Gastroesophageal sphincter (tissue), 4 donors: ENCODE measurements at regions not wholly inside any gene's neighbourhood (a gene's known extent, or its start where the extent isn't known, plus 50 kb on each side); places are given as distances from the start of the nearest gene placed in this dataset.

Source experiments
- ATAC-seq: fragments of 150-250 bp; one replicate; pipeline ENCODE4 v1.9.1; 2016; ENCODE audit warnings: mild to moderate bottlenecking, moderate library complexity
- H3K27ac ChIP-seq, 4 donors: fragments of 200-600 bp; sonication (generic) in 3 of 4; 1 replicate in 3 of 4; 2 replicates in 1 of 4; pipeline ENCODE4 v1.5.1; 2016 to 2019
- H3K27me3 ChIP-seq: fragments of 200-600 bp; sonication (generic); one replicate; pipeline ENCODE4 v1.5.1; 2019
- H3K36me3 ChIP-seq, 2 donors: fragments of 200-600 bp; sonication (generic); one replicate each; pipeline ENCODE4 v1.5.1; 2019; ENCODE audit warnings: control low read depth in 1 of 2
- H3K4me1 ChIP-seq, 3 donors: fragments of 200-600 bp; sonication (generic); 1 replicate in 2 of 3; 2 replicates in 1 of 3; pipeline ENCODE4 v1.5.1; 2016 to 2019; ENCODE audit warnings: control low read depth in 2 of 3
- H3K4me3 ChIP-seq, 2 donors: fragments of 200-600 bp; sonication (generic); one replicate each; pipeline ENCODE4 v1.5.1; 2019; ENCODE audit warnings: mild to moderate bottlenecking in 1 of 2, moderate library complexity in 1 of 2
- H3K9me3 ChIP-seq, 3 donors: fragments of 200-600 bp; sonication (generic); one replicate each; pipeline ENCODE4 v1.5.1; 2017 to 2019; ENCODE audit warnings: control low read depth in 2 of 3
- CTCF ChIP-seq, 4 experiments: fragments of 200-600 bp in 2 of 4; fragments of 450-650 bp in 2 of 4; sonication (generic) in 1 of 4; IDR thresholded peaks; one replicate each; pipeline ENCODE4 v1.5.1; 2017 to 2019; ENCODE audit warnings: antibody characterized with exemption in 4 of 4, mild to moderate bottlenecking in 2 of 4, moderate library complexity in 2 of 4
- EP300 ChIP-seq: sonication (generic); formaldehyde crosslinking; IDR thresholded peaks from one replicate; pipeline ENCODE4 v1.6.1; 2017; ENCODE audit warnings: antibody characterized with exemption, mild to moderate bottlenecking
- POLR2A ChIP-seq, 2 donors: fragments of 450-650 bp; IDR thresholded peaks; one replicate each; pipeline ENCODE4 v1.6.1; 2017; ENCODE audit warnings: antibody characterized with exemption in 2 of 2, mild to moderate bottlenecking in 2 of 2, moderate library complexity in 1 of 2
- POLR2AphosphoS5 ChIP-seq: sonication (generic); formaldehyde crosslinking; IDR thresholded peaks from one replicate; pipeline ENCODE4 v1.6.1; 2017; ENCODE audit warnings: antibody characterized with exemption
- WGBS, 2 donors: methylation state at CpG; one replicate each; pipeline ENCODE4 v1.1.5; 2018; ENCODE audit warnings: low coverage in 1 of 2; 5-methylcytosine and 5-hydroxymethylcytosine counted together

GRCh38 chr11:69878927-69879728 is 59.9 kb upstream of the FGF3 start:
- TF ChIP-seq POLR2AphosphoS5 (no peak), EP300 (no peak), CTCF (IDR thresholded peaks at IDR 0.05) (no peak), POLR2A (IDR thresholded peaks at IDR 0.05) (no peak)

GRCh38 chr11:69879729-69880005 is 60.5 kb upstream of the FGF3 start:
- H3K4me1 ChIP-seq: no peaks in the 10 kb centered on the region
- H3K4me3 ChIP-seq: no peak overlapping the region
- ATAC-seq: no peak
- H3K9me3 ChIP-seq: no peaks in the 10 kb centered on the region
- TF ChIP-seq POLR2A (IDR thresholded peaks at IDR 0.05) (no peak), POLR2AphosphoS5 (no peak), EP300 (no peak), CTCF (IDR thresholded peaks at IDR 0.05) (no peak)
- WGBS, 2 donors: no CpG with 5 or more reads among the region's 5 CpGs
- no peak overlapping the region for H3K27ac ChIP-seq
- H3K36me3 ChIP-seq: no peaks in the 10 kb centered on the region
- peaks cover 60% of the 10 kb centered on the region for H3K27me3 ChIP-seq

More at GRCh38 chr11:69878927-69879728, 59.9 kb upstream of the FGF3 start:
- 46 to 61% methylated on average over 2 to 3 of the region's 11 CpGs for WGBS, 2 donors
- Histone ChIP-seq H3K36me3 (no peaks in the 10 kb centered on the region), H3K27ac (no peak overlapping the region), H3K9me3 (no peaks in the 10 kb centered on the region), H3K4me3 (no peak overlapping the region), H3K4me1 (no peaks in the 10 kb centered on the region), H3K27me3 (peaks cover 58% of the 10 kb centered on the region)
- no peak for ATAC-seq

- Histone ChIP-seq H3K4me3 (no peak overlapping the region), H3K27ac (no peak overlapping the region), H3K4me1 (no peaks in the 10 kb centered on the region), H3K27me3 (peaks cover 61% of the 10 kb centered on the region), H3K36me3 (no peaks in the 10 kb centered on the region), H3K9me3 (no peaks in the 10 kb centered on the region)
- 17 to 85% methylated on average over 1 to 6 of the region's 18 CpGs for WGBS, 2 donors
- TF ChIP-seq CTCF (IDR thresholded peaks at IDR 0.05): no peak
- TF ChIP-seq EP300: no peak
- ATAC-seq: no peak
Observed at GRCh38 chr11:69880041-69880825, 61.0 kb upstream of the FGF3 start.

- WGBS, 2 donors: no CpG with 5 or more reads among the region's 10 CpGs
- H3K4me1 ChIP-seq: no peaks in the 10 kb centered on the region
Observed at GRCh38 chr11:69880826-69881445, 61.7 kb upstream of the FGF3 start.

More at GRCh38 chr11:69880826-69881445, 61.7 kb upstream of the FGF3 start:
- peaks cover 61% of the 10 kb centered on the region for H3K27me3 ChIP-seq
- H3K4me3 ChIP-seq: no peak overlapping the region
- no peak overlapping the region for H3K27ac ChIP-seq
- H3K36me3 ChIP-seq: no peaks in the 10 kb centered on the region
- no peak for ATAC-seq
- no peaks in the 10 kb centered on the region for H3K9me3 ChIP-seq
- TF ChIP-seq EP300: no peak
- TF ChIP-seq POLR2AphosphoS5: no peak
- no peak for TF ChIP-seq POLR2A (IDR thresholded peaks at IDR 0.05)
- no peak for TF ChIP-seq CTCF (IDR thresholded peaks at IDR 0.05)
